Mesendoderm (in vitro differentiated cells): ENCODE measurements at regions not wholly inside any gene's neighbourhood (a gene's known extent, or its start where the extent isn't known, plus 50 kb on each side); places are given as distances from the start of the nearest gene placed in this dataset.
"Not testable (repeated sequence)": the region's sequence is repeated elsewhere in the genome, so short reads cannot be mapped to it uniquely, and the experiment has no call there.

Source experiments
- DNase-seq: peaks from one replicate; pipeline ENCODE4 v3.0.0; 2013
- H2AK5ac ChIP-seq: 2 replicates; pipeline ENCODE4 v1.6.1; 2013; ENCODE audit warnings: low read length, inconsistent platforms
- H2BK120ac ChIP-seq: 2 replicates; pipeline ENCODE4 v1.6.1; 2013; ENCODE audit warnings: low read depth, mild to moderate bottlenecking, low read length, moderate library complexity, mixed read lengths
- H2BK15ac ChIP-seq: replicated peaks from 2 replicates; pipeline ENCODE4 v1.6.1; 2013; ENCODE audit warnings: low read depth, mild to moderate bottlenecking, moderate library complexity
- H2BK5ac ChIP-seq: 2 replicates; pipeline ENCODE4 v1.6.1; 2013; ENCODE audit warnings: low read length, inconsistent platforms
- H3K18ac ChIP-seq: 2 replicates; pipeline ENCODE4 v1.6.1; 2013; ENCODE audit warnings: mild to moderate bottlenecking, low read length, mixed read lengths
- H3K23ac ChIP-seq: one replicate; pipeline ENCODE4 v1.6.1; 2013; ENCODE audit warnings: low read length
- H3K27ac ChIP-seq: 2 replicates; pipeline ENCODE4 v1.5.1; 2013; ENCODE audit warnings: low read depth, mild to moderate bottlenecking, inconsistent platforms, low read length, moderate library complexity
- H3K27me3 ChIP-seq: 2 replicates; pipeline ENCODE4 v1.6.1; 2013; ENCODE audit warnings: low read length, control low read depth, mild to moderate bottlenecking, inconsistent platforms; ENCODE audit not compliant: insufficient read depth, poor library complexity
- H3K36me3 ChIP-seq: 2 replicates; pipeline ENCODE4 v1.6.1; 2013; ENCODE audit warnings: low read length, inconsistent platforms; ENCODE audit not compliant: control insufficient read depth, insufficient read depth
- H3K4ac ChIP-seq: one replicate; pipeline ENCODE4 v1.6.1; 2013; ENCODE audit warnings: low read depth, mild to moderate bottlenecking, low read length, moderate library complexity
- H3K4me1 ChIP-seq: 2 replicates; pipeline ENCODE4 v1.6.1; 2013; ENCODE audit warnings: low read depth, low read length, inconsistent platforms; ENCODE audit not compliant: control insufficient read depth
- H3K4me2 ChIP-seq: 2 replicates; pipeline ENCODE4 v1.6.1; 2013; ENCODE audit warnings: low read length
- H3K4me3 ChIP-seq: 2 replicates; pipeline ENCODE4 v1.5.1; 2013; ENCODE audit warnings: mild to moderate bottlenecking, low read length
- H3K56ac ChIP-seq: one replicate; pipeline ENCODE4 v1.6.1; 2013; ENCODE audit warnings: low read length
- H3K79me1 ChIP-seq: 2 replicates; pipeline ENCODE4 v1.6.1; 2013; ENCODE audit warnings: low read length, inconsistent platforms
- H3K79me2 ChIP-seq: 2 replicates; pipeline ENCODE4 v1.6.1; 2013; ENCODE audit warnings: mild to moderate bottlenecking, low read length; ENCODE audit not compliant: control insufficient read depth, insufficient read depth
- H3K9ac ChIP-seq: 2 replicates; pipeline ENCODE4 v1.6.1; 2013; ENCODE audit warnings: low read length, inconsistent platforms
- H4K5ac ChIP-seq: one replicate; pipeline ENCODE4 v1.6.1; 2013; ENCODE audit warnings: low read length
- H4K8ac ChIP-seq: one replicate; pipeline ENCODE4 v1.6.1; 2013; ENCODE audit warnings: low read depth, mild to moderate bottlenecking, control low read depth, low read length, moderate library complexity
- WGBS: extraction: QIAGEN DNeasy Blood & Tissue Kit; methylation state at CpG from one replicate; pipeline ENCODE4 v1.1.7; 2013; ENCODE audit warnings: low lambda C conversion rate, missing lambda C conversion rate; ENCODE audit not compliant: insufficient coverage; ENCODE audit errors: extremely low coverage; 5-methylcytosine and 5-hydroxymethylcytosine counted together

GRCh38 chr5:82969221-82969976 lies 107.8 kb downstream of the TMEM167A start:
- H4K5ac ChIP-seq, H3K56ac ChIP-seq, H3K36me3 ChIP-seq, H2AK5ac ChIP-seq, H3K9ac ChIP-seq, H4K8ac ChIP-seq, H3K27me3 ChIP-seq, H2BK5ac ChIP-seq, H3K79me1 ChIP-seq, H3K23ac ChIP-seq, H3K4me2 ChIP-seq, H3K79me2 ChIP-seq, H3K4ac ChIP-seq, H3K27ac ChIP-seq, H3K4me1 ChIP-seq, H2BK120ac ChIP-seq, H3K18ac ChIP-seq, H3K4me3 ChIP-seq: not testable (repeated sequence)
- DNase-seq: peak; percentile 69
- H2BK15ac ChIP-seq: peak overlapping the region; percentile 36
- no CpG with 5 or more reads among the region's 6 CpGs for WGBS

- Histone ChIP-seq H3K79me2 (no peaks in the 10 kb centered on the region), H3K9ac (no peak overlapping the region), H2BK120ac (no peak overlapping the region), H3K56ac (no peak overlapping the region), H3K23ac (no peak overlapping the region), H3K27me3 (no peaks in the 10 kb centered on the region), H3K27ac (no peak overlapping the region), H2BK5ac (no peak overlapping the region), H3K4me2 (no peak overlapping the region), H2AK5ac (no peak overlapping the region), H3K18ac (no peak overlapping the region), H2BK15ac (no peak overlapping the region), H3K36me3 (no peaks in the 10 kb centered on the region), H4K8ac (no peak overlapping the region), H3K4me3 (no peak overlapping the region), H3K4me1 (no peaks in the 10 kb centered on the region), H4K5ac (no peak overlapping the region), H3K79me1 (no peaks in the 10 kb centered on the region), H3K4ac (no peak overlapping the region)
- no peak for DNase-seq
Measured at GRCh38 chr5:82967072-82967471, 110.1 kb downstream of the TMEM167A start.

DNA sequence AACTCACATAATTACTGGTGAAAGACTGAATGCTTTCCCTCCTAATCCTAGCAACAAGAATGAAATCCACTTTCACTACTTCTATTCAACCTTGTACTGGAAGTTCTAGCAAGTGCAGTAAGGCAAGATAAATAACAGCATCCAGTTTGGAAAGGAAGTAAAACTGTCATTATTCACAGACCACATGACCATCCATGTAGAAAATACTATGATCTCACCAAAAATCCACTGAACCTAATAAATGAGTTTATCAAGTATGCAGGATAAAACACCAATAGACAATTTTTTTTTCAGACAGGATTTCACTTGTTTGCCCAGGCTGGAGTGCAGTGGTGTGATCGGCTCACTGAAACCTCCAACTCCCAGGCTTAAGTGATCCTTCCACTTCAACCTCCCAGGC lies 117.7 kb downstream of the TMEM167A start:
- H2AK5ac ChIP-seq: no peak overlapping the region
- H3K27me3 ChIP-seq: no peaks in the 10 kb centered on the region
- H2BK15ac ChIP-seq: no peak overlapping the region
- WGBS: no CpG with 5 or more reads among the region's 1 CpG
- H3K36me3 ChIP-seq: no peaks in the 10 kb centered on the region
- H3K9ac ChIP-seq: no peak overlapping the region
- DNase-seq: no peak
- H3K4me2 ChIP-seq: no peak overlapping the region
- no peak overlapping the region for H3K56ac ChIP-seq
- H2BK5ac ChIP-seq: no peak overlapping the region
- H4K5ac ChIP-seq: no peak overlapping the region
- no peaks in the 10 kb centered on the region for H3K4me1 ChIP-seq
- H3K79me1 ChIP-seq: no peaks in the 10 kb centered on the region
- no peak overlapping the region for H3K27ac ChIP-seq
- H3K4me3 ChIP-seq: no peak overlapping the region
- H3K18ac ChIP-seq: no peak overlapping the region
- H3K23ac ChIP-seq: no peak overlapping the region
- H3K4ac ChIP-seq: no peak overlapping the region
- H2BK120ac ChIP-seq: no peak overlapping the region
- H3K79me2 ChIP-seq: no peaks in the 10 kb centered on the region
- H4K8ac ChIP-seq: no peak overlapping the region

DNA sequence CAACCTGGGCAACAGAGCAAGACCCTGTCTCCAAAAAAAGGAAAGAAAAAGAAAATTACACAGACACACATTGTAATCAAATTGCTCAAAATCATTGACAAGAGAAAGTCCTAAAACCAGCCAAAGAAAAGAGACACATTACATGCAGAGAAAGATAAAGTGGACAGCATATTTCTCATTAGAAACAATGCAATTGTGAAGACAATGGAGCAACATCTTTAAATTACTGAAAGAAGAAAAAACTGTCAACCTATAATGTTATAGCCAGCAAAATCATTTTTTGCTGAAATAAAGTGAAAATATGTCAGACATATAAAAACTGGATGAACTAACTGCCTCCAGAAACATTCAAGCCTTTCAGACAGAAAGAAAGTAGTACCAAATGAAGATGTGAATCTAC lies 120.6 kb downstream of the TMEM167A start:
- no peak overlapping the region for H3K27ac ChIP-seq
- H3K79me1 ChIP-seq: no peaks in the 10 kb centered on the region
- no peak overlapping the region for H2BK15ac ChIP-seq
- H3K4me2 ChIP-seq: no peak overlapping the region
- H3K23ac ChIP-seq: no peak overlapping the region
- no peak for DNase-seq
- H3K4ac ChIP-seq: no peak overlapping the region
- no peak overlapping the region for H3K18ac ChIP-seq
- H3K9ac ChIP-seq: no peak overlapping the region
- no peak overlapping the region for H2BK5ac ChIP-seq
- no peak overlapping the region for H2BK120ac ChIP-seq
- H3K4me1 ChIP-seq: no peaks in the 10 kb centered on the region
- H3K27me3 ChIP-seq: no peaks in the 10 kb centered on the region
- no peak overlapping the region for H2AK5ac ChIP-seq
- H3K4me3 ChIP-seq: no peak overlapping the region
- H3K56ac ChIP-seq: no peak overlapping the region
- H3K79me2 ChIP-seq: no peaks in the 10 kb centered on the region
- H4K8ac ChIP-seq: no peak overlapping the region
- H4K5ac ChIP-seq: no peak overlapping the region
- H3K36me3 ChIP-seq: no peaks in the 10 kb centered on the region

DNA sequence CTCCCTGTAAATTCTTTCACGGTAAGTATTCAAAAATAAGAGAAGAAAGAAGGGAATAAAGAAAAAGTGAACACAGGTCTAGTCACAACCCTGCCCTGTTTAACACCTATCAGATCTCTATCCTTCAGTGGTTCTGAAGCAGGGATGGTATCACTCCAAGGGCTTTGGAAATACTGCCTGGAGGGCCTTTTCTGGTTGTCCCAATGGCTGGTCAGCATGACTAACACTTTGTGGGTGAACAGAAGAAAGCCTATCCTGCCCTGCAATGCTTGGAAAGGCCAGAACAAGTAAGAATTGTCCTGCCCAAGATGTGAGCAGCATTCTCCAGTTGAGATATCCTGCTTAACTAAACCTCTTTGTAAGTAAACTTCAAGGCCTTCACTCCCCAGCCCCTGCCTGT lies 124.9 kb downstream of the TMEM167A start:
- H3K4ac ChIP-seq: no peak overlapping the region
- H3K23ac ChIP-seq: no peak overlapping the region
- WGBS: no CpG with 5 or more reads among the region's 1 CpG
- H3K4me1 ChIP-seq: no peaks in the 10 kb centered on the region
- no peak overlapping the region for H3K4me2 ChIP-seq
- H2BK120ac ChIP-seq: no peak overlapping the region
- no peak overlapping the region for H2AK5ac ChIP-seq
- H3K27me3 ChIP-seq: no peaks in the 10 kb centered on the region
- no peak overlapping the region for H3K9ac ChIP-seq
- peak; percentile 33 for DNase-seq
- H3K79me1 ChIP-seq: no peaks in the 10 kb centered on the region
- H2BK5ac ChIP-seq: no peak overlapping the region
- H2BK15ac ChIP-seq: no peak overlapping the region
- no peak overlapping the region for H3K18ac ChIP-seq
- no peaks in the 10 kb centered on the region for H3K36me3 ChIP-seq
- H3K27ac ChIP-seq: no peak overlapping the region
- no peak overlapping the region for H4K8ac ChIP-seq
- H4K5ac ChIP-seq: no peak overlapping the region
- no peaks in the 10 kb centered on the region for H3K79me2 ChIP-seq
- H3K56ac ChIP-seq: no peak overlapping the region
- H3K4me3 ChIP-seq: no peak overlapping the region

- H3K27ac ChIP-seq, H3K79me2 ChIP-seq, H2BK5ac ChIP-seq, H3K56ac ChIP-seq, H3K4ac ChIP-seq, H3K9ac ChIP-seq, H3K36me3 ChIP-seq, H2BK15ac ChIP-seq, H3K27me3 ChIP-seq, DNase-seq, H3K4me1 ChIP-seq, H3K79me1 ChIP-seq, H3K23ac ChIP-seq, H4K8ac ChIP-seq, H3K4me3 ChIP-seq, H4K5ac ChIP-seq, H3K4me2 ChIP-seq, H2AK5ac ChIP-seq, H2BK120ac ChIP-seq, H3K18ac ChIP-seq: not testable (repeated sequence)
- WGBS: no CpG with 5 or more reads among the region's 8 CpGs
Measured at GRCh38 chr5:82944267-82944666, 132.9 kb downstream of the TMEM167A start.
